OCI-LY3 (cell line): ENCODE measurements at regions not wholly inside any gene's neighbourhood (a gene's known extent, or its start where the extent isn't known, plus 50 kb on each side); places are given as distances from the start of the nearest gene placed in this dataset.

Source experiments
- CTCF ChIP-seq: fragments of 200-600, 300-600 bp; sonication (generic); IDR thresholded peaks from 2 replicates; pipeline ENCODE4 v1.5.1; 2014; ENCODE audit warnings: antibody characterized with exemption, low read length, low read depth
- EZH2phosphoT487 ChIP-seq: fragments of 200-600 bp; shearing (Covaris generic); IDR thresholded peaks from 2 replicates; pipeline ENCODE4 v1.6.1; 2018; ENCODE audit warnings: antibody characterized with exemption, mixed run types, low read depth

DNA sequence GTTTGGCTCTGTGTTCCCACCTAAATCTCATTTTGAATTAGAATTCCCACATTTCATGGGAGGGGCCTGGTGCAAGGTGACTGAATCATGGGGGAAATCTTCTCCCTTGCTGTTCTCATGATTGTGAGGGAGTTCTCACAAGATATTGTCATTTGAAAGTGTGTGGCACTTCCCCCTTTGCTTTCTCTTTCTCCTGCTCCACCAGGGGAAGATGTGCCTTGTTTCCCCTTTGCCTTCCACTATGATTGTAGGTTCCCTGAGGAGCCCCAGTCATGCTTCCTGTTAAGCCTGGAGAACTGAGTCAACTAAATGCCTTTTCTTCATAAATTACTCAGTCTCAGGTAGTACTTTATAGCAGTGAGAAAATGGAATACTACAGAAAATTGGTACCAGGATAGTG is 157.2 kb upstream of the TPRG1 start:
- TF ChIP-seq CTCF = no peak
- TF ChIP-seq EZH2phosphoT487 = no peak
